AG04449 (cell line): ENCODE measurements at regions not wholly inside any gene's neighbourhood (a gene's known extent, or its start where the extent isn't known, plus 50 kb on each side); places are given as distances from the start of the nearest gene placed in this dataset.
"Not testable (repeated sequence)": the region's sequence is repeated elsewhere in the genome, so short reads cannot be mapped to it uniquely, and the experiment has no call there.

Experiments
- CTCF ChIA-PET: fragments of 350-600 bp; formaldehyde crosslinking; extraction: SDS; loops from one replicate; lab custom pipeline; 2021; ENCODE audit warnings: antibody characterized with exemption; lab: Yijun Ruan, JAX
- POLR2A ChIA-PET: fragments of 400-600, 350-600 bp; formaldehyde crosslinking; extraction: SDS; loops from one replicate; lab custom pipeline; 2020; ENCODE audit warnings: antibody characterized with exemption, inconsistent platforms; lab: Yijun Ruan, JAX
- DNase-seq: peaks from one replicate; pipeline ENCODE4 v3.0.0-alpha.2; 2010; ENCODE audit warnings: low read depth, low spot score
- H3K4me3 ChIP-seq: 2 replicates; pipeline ENCODE4 v1.5.1; 2011; ENCODE audit warnings: low read depth, mild to moderate bottlenecking, control low read depth, low read length
- CTCF ChIP-seq: IDR thresholded peaks from one replicate; pipeline ENCODE4 v1.5.1; 2011; ENCODE audit warnings: mild to moderate bottlenecking, moderate library complexity, low read length, control low read depth, inconsistent platforms; ENCODE audit not compliant: insufficient read depth; ENCODE audit errors: missing control alignments

DNA sequence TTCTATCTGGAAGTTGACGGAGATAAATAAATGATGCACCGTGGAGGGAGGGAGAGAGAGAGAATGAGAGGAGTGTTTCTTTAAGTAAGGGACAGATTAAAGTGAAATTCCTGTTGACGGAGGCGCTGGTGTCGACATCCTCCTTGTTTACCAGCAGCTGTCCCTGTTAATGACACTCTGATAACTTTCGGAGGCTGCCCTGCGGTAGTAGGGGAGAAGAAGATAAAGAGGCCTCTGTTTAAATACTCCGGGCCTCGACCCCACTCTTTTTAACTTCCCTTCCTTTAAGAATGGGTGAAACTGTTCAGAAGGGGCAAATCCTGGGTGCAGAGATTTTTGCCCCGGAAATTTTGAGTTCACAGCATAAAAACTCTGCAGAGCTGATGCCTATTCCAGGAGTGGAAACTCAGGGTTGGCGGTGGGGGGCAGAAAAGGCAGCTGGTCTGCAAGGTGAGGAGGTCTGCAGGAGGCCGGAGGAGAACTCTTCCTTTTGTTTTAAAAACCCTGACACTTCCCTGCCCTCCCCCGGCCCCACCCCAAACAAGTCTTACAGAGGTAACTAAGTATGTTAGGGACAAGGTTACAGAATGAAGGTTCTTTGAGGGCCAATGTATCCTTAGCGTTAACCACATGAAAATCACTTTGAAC, 276.6 kb upstream of the NR2F2 start:
- no peak for TF ChIP-seq CTCF
- H3K4me3 ChIP-seq = no peak overlapping the region
- ChIA-PET CTCF (no interaction called here), POLR2A (no interaction called here)
- DNase-seq = no peak

DNA sequence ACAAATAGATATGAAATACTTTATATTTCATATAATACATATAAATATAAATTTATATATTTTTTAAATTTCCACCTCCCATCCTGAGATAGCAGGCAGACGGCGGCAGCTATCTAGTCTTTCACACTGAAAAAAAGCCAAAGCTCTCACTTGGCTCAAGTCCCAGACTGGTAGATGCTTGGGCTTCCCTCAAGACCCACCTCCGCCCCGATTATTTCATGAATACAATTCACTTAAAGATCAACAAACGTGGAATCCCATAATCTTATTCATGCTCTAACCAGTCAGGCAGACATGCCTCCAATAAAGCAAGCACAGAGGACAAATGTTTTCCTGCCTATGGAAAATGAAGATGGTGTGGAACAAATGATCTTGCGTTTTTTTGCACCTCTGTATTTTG, 275.9 kb upstream of the NR2F2 start:
- no peak overlapping the region for H3K4me3 ChIP-seq
- CTCF ChIA-PET = no interaction called here
- POLR2A ChIA-PET = no interaction called here
- TF ChIP-seq CTCF = no peak
- DNase-seq = no peak

DNA sequence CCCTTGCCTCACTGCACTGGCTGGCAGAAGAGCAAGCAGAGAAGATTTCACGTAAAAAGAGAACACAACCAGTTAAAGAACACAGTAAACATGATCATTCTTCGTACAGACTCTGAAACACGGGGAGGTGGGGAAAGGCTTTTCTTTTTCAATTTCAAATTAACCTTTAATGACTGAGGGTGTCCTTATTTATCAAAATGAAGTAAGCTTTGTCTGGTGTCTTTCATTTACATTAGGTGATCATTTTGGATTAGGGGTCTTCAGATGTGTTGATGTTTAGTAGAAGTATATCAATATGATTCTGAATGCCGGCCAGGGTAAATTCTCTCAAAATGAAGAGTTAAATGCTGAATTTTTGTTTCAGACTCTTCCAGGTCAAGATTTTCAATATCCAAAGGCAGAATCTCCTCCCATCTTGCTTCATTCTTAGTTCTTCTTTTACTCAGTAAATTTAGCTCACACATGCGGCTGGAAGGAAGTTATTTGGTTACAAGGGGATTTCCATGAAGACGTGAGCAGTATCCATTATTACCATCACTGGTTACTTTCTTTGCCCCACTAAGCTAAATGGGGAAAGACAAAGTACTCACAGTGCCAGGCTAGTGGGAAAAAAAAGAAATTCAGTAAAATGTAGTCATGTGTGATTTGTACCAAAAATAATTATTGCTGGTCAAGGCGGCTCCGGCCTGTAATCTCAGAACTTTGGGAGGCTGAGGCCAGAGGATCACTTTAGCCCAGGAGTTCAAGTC, 272.2 kb upstream of the NR2F2 start:
- H3K4me3 ChIP-seq = no peak overlapping the region
- TF ChIP-seq CTCF = no peak
- ChIA-PET POLR2A (no interaction called here), CTCF (interaction anchor here (0.6 to 0.7 kb wide), 2 partner anchors 10 to 268 kb away, joined by 3 read pairs; no protein-coding TSS in a partner anchor)
- no peak for DNase-seq

DNA sequence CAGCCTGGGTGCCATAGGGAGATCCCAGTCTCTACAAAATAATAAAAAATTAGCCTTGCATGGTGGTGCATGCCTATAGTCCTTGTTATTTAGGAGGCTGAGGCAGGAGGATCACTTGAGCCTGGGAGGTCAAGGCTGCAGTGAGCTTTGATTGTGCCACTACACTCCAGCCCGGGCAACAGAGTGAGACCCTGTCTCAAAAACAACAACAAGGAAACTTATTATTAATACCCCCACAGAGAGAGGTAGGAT, 271.7 kb upstream of the NR2F2 start:
- CTCF ChIA-PET = interaction anchor here (0.6 kb wide), 1 partner anchor 11 kb away, joined by 3 read pairs; no protein-coding TSS in a partner anchor
- POLR2A ChIA-PET, H3K4me3 ChIP-seq, DNase-seq: not testable (repeated sequence)

- POLR2A ChIA-PET, CTCF ChIA-PET, H3K4me3 ChIP-seq, DNase-seq: not testable (repeated sequence)
Observed at GRCh38 chr15:96060591-96060990, 269.9 kb upstream of the NR2F2 start.

GRCh38 chr15:96064351-96064756, 266.1 kb upstream of the NR2F2 start:
- ChIA-PET CTCF (no interaction called here), POLR2A (no interaction called here)
- no peak for TF ChIP-seq CTCF
- H3K4me3 ChIP-seq = no peak overlapping the region
- no peak for DNase-seq

DNA sequence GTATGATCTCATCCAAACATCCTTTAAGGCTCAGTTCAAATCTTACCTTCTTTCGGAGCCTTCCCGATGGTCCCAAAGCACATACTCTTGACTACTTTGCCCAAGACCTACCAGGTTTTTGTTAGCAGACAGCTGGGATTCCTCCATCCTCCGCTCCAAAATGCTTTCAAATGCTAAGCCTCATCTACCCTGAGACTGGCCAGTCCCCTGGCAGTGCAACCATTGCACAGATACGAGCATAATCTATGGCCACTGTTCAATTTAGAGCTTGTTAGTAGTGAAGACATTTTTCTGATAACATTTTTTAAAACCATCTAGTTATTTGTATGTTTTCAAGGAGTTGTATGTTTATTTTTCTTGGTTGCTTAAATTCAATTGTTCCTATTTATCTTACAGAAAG, 264.4 kb upstream of the NR2F2 start:
- H3K4me3 ChIP-seq = no peak overlapping the region
- ChIA-PET CTCF (no interaction called here), POLR2A (no interaction called here)
- TF ChIP-seq CTCF = no peak
- no peak for DNase-seq
